Suppressor macrophage (primary cell): ENCODE measurements at regions not wholly inside any gene's neighbourhood (a gene's known extent, or its start where the extent isn't known, plus 50 kb on each side); places are given as distances from the start of the nearest gene placed in this dataset.
A peak's percentile ranks its signal among the peaks of the same experiment; 100 is the strongest.

Source experiments
- DNase-seq, 4 experiments: peaks; one replicate each; pipeline ENCODE4 v3.0.0-alpha.2; 2020 to 2022

DNA sequence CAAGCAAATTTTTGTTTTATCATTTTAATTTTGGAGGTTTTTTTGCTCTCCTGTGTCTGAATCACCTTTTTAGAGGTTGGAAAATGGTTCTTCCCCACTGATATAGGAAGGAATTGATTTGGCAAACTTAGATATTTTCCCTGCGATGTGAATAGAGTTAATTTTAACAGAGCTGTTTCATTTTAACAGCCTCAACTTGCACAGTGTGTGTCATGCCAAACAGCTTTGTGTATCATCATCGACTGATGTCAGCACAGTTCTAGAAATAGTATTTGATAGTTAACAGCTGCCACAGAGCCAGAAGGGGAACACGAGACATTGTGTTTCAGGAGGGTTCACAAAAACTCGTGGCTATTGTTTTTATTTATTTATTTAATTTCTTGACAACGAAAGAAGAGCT is 243.1 kb upstream of the FOXN3 start:
- no peak for DNase-seq

DNA sequence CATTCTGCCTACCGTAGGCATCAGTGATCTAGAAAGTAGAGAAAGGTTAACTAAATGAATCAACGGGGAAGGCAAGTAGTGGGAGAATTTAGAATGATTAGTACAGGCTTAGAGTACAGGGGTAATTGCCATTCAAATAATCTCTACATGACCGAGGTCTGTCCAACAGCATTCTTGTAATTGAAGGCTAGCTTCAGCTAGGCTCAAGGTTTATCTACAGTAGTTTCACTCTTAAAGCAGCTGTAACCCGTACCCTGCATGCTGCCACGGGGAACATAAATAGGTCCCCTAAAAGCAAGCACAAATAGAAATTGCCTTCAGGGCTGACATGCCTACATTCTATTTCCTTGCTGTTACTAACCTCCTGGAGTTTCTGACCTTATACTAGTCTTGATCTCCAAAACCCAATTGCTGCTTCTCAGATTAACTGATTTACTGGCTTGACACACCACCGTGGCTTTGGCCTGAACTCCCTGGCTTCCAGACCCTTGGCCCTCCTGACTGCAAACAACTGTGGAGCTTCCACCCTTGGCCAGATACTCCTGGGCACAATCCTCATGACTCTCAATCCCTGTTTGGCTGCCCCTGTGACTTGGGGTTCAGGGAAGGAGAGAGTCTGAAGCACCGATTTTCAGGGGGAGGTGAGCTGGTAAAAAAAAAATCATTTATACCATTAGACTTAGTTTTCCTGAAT is 242.1 kb upstream of the FOXN3 start:
- DNase-seq: no peak

DNA sequence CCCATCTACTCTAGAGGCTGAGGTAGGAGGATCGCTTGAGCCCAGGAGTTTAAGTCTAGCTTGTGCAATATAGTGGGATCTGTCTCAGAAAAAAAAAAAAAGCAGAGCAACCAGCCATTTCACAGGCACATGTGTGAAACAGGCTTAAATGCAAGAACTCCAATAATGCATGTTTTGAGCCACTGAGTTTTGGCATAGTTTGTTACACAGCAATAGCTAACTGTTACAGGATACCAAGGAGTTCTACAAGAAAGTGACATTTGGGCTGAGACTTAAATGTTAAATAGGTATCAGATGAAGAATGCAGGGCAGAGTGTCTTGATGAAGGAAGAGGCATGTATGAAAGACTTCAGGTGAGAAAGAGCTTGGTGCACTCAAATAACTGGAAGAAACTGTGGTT is 240.0 kb upstream of the FOXN3 start:
- DNase-seq: no peak

DNA sequence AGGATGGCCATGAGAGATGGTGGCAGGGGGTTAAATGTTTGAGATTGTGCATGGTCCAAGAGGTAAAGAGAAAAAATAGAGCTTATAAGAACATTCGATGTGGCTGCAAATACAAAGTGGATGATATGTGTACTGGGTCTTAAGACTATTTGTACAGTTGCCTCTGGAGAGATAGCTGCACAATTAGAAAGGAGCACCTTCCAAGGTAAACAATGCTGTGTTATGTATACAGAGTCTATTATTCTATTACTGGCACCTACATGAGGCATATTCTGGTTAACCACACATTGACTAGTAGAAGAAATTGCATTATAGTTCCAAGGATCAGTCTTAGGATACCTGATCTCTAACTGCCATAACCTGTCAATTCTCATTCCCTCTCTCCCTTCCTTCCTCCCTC is 238.0 kb upstream of the FOXN3 start:
- no peak for DNase-seq

DNA sequence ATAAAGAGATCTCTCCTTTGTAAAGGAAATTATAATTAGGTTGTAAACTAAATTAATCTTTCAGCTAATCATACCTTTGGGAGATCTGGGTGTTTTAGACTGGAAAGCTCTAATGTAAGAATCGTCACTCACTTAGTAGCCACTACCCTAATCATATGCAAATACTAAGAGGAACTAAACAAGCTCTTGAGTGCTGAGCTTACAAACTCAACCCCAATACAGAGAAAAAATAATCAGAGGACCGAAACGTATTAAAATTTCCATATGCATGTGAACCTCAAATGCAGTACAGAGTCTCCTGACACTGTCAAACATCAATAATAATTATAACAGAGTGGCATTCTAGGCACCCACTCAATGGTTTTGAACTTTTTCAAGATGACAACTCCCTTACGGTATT is 235.3 kb upstream of the FOXN3 start:
- peak in 1 of 4 experiments; percentile 20 for DNase-seq

DNA sequence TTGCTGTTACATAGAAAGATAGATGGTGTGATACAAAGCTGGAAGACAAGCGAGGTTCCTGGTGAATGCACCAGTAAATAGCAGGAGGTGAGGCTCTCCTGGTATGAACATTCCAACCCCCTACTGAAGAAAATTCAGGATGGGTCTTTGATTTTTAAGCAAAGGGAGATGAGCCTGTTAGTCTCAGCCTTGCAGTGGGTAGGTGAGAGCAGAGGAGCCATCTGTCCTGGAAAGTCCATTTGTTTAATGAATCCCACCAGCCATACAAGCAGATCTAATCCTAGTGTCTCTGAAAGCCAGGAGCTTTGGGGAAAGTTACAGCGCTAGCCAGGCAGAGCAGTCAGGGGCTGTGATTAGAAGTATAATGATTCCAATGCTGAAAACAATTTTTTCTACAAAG is 234.8 kb upstream of the FOXN3 start:
- no peak for DNase-seq

DNA sequence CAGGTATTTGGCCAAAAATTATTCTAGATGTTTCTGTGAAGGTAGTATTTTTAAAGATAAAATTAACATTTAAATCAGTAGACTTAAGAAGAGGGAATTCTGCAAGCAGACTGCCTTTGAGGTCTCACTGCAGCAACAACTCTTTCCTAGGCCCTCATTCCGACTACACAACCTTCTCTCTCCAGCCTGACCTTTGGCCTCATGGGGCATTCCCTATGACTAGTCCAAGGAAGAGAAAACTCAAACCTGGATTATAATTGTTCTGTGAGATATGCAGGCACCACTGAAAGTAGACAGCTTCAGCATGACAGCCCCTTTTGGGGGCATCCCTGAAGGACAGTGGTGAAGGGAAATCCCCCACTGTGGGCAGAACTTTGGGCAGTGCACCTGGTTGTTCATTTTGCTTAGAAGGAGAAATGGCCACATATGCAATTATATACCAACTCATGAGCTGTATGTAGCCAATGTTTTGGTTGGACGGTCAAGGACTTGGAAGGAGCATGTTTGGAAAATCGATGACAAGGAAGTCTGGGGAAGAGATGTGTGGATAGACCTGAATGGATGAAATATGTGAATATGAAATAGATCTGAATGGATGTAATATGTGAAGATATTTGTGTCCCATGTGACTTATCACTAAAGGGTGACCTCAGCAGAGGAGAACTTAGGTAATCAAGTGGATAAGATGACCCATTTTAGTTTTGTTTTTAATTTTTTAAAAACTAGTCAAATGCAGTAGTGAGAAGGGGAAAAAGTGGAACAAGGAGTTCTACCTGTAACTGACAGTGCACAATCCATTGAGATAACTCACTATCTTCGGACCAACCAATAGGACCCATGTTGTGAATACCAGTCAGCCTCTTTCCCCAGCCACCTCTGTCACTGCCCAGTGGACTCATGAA is 233.3 kb upstream of the FOXN3 start:
- peak in 2 of 4 experiments; percentile 10 to 30 for DNase-seq

DNA sequence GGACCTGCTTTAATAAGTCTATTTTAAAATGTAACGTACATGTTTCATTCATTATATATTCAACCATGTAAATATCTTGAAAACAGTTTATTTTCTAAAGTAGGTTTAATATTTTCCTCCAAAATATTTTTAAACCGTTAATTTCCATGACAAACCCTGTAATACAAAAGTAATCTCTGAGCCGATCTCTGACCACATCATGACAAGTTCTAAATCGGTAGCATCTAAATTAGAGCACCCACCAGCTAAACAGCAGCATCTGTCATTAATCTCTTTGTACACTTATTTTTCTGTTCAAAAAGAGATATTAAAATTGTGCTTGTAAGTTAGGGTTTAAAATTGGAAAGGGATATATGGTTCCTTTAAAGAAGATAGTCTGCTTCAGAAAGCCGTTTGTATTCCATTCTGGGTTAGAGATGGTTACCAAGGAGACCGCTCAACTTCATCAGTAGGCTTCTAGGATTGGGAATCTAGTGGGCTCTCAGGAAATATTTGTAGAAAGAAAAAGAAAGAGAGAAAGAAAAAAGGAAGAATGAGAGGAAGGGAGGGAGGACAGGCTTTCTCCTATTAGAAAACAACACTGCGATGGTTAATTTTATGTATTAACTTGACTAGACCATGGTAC is 232.5 kb upstream of the FOXN3 start:
- no peak for DNase-seq

DNA sequence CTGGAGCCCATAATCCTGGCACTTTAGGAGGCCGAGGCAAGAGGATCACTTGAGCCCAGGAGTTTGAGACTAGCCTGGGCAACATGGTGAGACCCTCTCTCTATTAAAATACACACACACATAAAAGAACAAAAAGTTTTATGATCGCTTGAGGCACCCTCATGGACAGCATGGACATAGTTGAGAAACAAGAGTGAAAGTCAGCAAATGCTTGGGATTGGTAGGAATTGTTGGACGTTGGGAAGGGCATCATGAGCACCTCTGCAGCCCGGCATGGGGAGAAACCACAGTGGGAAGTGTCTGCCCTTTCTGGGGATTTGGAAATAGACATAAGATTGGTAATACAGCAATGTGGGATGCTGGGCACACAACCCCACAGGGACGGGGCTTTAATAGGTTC is 231.9 kb upstream of the FOXN3 start:
- no peak for DNase-seq

DNA sequence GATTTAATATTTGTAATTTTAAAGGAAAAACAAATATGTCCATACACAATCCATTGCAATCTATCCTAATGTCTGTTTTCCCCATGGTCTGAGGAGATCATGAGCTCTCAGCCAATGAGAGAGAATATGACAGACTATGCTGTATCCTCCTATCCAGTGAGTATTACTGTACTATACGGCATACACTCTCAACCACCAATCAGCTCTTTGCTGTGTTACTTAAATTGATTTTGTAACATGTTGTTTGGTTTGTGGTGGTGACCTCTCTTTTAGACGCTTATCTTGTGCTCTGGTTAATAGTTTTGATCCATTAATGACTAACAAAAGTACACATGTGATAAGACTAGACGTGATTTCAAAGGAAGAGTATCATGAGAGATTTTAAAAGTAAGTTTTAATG is 231.5 kb upstream of the FOXN3 start:
- DNase-seq: no peak

DNA sequence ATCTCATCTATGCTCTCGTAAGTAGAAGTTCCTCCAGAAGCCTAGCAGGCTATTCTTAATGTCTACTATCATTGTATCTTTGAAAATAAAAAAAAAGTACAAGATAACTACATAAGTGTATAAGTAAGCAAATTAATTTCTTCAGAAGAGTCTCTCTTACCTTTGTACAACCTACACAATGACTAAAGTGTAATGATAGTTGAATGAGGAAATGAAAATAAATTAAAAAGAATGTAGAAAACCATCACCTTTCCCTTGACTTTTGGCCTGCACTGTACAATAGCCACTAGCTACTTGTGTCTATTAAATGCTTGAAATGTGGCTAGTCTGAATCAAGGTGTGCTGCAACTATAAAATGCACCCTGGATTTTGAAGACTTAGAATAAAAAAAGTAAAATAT is 229.9 kb upstream of the FOXN3 start:
- DNase-seq: no peak

DNA sequence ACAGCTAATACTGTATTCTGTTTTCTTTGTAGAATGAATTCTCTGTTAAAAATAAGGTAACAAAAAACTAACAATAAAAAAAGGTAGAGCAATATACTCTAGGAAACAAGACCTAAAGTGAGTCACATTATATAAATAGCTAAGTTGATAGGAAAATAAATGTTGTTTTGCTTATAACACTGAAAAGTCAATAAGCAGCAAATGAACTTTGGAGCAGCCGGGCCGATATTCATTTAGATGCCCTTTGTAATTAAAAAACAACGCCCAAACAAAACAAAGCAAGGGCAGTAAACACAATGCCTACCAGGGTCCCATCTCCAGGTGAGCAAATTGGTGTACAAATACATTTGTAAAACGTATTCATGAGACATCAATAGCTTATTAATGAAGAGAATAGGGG is 227.6 kb upstream of the FOXN3 start:
- DNase-seq: no peak

DNA sequence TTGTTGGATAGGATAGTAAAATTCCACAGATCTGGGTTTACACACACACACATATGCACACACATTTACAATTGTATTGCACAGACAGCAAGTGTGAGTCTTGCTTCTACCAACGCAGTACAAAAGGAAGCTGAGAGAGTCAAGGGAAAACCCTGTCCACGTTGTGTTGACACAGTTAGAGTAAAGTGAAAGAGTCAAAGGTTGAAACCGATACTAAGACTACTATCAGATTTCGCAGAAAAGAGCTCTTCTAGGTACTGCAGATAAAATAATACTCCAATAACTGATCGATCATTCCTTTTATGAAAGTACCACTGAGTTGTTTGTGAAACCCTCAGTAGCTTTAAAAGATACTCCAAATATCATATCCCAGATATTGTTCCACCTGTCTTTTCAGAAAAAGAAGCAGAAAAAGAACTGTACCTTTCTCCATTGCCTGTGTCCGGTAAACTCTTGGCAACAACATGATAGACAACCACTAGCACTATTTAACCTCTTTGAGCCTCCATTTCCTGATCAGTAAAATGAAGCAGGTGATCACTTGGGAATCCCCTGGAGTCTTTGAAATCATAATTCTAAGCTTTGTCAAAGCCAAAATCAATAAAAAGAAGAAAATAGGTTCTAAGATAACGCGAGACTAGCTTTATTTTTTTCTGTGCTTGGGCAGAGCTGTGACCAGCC is 224.6 kb upstream of the FOXN3 start:
- no peak for DNase-seq

DNA sequence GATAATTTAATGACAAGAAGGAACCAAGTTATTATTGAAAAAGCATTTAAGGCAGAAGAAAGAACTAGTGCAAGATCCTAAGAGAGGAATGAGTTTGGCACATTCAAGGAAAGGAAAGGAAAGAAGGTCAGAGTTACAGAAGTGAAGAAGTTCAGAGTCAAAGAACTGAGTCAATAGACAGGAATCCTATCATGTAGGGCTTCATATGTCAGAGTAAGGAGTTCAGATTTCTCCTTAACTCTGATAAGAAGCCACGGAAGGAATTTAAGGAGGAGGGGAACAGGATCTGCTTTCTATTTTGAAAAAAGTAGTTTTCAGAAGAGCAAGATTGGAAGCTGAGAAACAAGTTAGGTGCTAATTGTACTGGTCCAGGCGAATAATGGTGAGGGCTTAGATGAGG is 223.1 kb upstream of the FOXN3 start:
- DNase-seq: no peak

DNA sequence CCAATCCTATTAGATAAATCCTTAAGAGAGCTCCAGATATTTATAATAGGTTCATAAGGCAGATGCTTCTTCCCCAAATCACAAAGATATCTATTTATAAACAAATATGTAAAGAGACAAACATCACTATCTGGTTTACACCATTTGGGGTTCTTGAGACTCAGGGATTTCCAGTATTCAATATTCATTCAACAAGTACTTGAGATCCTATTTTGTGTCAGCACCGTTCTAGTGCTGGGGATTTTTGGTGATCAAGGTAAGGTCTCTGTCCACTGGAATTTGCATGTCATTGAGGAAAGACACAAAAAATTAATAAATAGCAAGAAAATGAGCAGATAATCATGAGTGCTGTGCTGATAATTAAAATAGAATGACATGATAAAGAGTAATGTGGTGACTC is 222.7 kb upstream of the FOXN3 start:
- DNase-seq: no peak

DNA sequence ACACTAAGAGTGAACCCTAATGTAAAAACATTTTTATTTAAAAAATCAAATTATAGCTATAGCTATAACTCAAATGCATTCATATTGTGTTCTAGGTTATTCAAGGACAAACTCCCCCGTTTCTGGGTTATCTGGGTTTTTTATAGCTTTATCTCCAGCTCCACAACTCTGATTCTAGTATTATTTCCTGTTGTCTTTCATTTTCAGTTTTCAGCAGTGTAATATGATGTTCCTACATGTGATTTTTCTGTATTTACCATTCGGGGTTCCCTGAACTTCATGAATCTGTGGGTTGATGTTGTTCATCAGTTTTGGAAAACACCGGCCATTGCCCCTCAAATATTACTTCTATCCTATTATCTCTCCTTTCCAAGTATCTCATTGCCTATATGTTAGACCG is 221.9 kb upstream of the FOXN3 start:
- no peak for DNase-seq

DNA sequence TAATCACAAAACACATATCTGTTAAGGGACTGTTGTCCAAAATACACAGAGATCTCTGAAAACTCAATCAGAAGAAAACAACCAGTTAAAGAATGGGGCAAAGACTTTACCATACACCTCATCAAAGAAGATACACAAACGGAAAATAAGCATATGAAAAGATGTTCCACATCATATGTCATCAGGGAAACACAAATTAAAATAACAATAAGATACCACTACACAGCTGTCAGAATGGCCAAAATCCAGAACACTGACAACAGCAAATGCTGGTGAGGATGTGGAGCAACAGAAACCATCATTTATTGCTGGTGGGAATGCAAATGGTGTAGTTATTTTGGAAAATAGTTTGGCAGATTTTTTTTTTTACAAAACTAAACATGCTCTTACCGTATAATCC is 220.5 kb upstream of the FOXN3 start:
- no peak for DNase-seq

DNA sequence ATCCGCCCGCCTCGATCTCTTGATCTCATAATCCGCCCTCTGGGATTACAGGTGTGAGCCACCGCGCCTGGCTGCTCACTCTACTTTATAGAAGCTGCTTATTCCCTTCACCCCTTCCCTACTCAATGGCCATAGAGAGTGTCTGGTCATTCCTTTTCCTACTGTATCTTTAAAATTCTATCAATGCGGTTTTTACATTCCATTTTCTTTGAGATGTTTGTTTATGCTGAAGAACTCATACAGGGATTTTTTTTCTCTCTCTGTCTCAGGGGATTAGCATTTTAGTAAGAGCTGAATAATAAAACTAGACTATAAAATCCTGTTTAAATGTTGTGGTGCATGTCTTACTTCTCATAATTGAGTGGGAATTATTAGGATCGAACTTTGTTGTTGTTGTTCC is 218.6 kb upstream of the FOXN3 start:
- no peak for DNase-seq

DNA sequence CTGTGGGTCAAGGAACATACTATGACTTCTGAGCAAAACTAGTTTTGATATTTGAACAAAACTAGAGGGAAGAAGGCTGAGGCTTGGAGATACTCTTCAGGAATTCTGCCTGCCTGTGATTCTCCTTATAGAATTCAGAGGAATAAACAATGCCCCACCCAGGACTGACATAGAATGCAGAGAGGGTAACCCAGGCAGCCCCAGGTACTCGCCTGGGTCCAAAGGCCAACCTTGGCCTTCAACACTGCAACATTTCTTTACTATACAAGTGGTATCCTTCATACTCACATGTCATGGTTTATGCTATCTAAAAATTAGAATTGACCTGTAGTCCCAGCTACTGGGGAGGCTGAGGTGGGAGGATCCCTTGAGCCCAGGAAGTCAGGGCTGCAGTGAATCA is 217.0 kb upstream of the FOXN3 start:
- DNase-seq: no peak

DNA sequence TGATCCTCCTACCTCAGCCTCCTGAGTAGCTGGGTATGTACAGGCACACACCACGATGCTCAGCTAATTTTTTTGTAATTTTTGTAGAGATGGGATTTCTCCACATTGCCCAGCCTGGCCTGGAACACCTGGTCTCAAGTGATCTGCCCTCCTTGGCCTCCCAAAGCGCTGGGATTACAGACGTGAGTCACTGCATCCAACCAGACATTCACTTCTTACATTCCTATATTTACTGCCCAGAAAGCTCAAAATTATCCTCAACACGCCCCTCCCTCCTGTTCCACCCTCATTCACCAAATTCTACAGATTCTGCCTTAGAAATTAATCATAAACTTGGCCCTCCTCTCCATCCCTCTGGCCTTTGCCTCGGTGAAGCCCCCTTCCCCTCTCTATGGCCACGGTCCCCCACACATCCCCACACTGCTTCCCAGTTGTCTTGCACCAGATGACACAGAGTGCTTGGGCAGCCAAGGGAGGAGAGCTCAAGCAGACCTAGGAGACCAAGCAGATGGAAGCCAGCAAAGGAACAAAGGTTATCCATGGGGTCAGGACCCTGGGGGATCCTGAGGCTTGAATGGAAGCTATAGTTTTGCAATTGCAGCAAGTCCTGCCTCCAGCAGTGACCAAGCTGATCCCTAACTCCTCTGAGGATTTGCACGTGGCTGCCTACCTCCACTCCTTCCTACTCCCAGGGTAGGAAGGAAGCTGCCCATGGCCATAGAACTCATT is 213.2 kb upstream of the FOXN3 start:
- no peak for DNase-seq

DNA sequence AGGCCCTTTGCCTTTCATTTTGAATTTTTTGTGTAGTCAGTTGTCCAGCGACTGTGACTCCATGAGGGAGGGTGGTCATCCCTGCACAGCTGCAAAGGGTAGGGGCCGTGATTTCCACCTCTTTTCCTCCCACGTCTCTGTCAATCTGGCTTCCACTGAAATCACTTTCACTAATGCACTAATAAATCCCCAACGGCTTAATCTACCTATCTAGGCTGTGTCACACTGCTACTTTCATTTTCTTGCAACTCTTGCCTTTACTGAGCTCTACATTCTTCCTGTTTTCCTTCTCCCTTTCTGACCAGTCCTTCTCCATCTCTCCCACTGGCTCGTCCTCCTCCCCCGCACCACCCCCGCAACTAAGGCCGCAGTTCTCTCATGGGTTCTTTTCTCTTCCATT is 212.3 kb upstream of the FOXN3 start:
- peak in 1 of 4 experiments; percentile 16 for DNase-seq

DNA sequence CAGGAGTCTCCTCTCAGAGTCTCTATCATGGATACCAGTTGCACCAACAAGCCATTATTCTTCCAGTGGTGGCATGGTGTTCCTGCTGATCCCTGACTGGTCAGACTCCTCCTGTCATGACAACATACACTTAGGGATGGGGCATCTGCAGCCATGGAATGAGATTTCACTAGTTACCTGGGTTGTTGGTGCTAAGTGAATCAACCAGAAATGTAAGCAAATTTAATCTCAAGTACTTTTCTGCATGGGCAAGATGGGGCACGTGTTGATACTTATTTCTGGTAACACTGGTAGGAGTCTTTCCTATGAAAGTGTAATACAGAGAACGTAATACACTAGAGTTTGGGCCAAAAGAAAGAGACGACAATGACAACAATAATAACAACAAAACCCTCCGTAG is 211.5 kb upstream of the FOXN3 start:
- DNase-seq: no peak
